ENCODE measurements at regions not wholly inside any gene's neighbourhood (a gene's known extent, or its start where the extent isn't known, plus 50 kb on each side); places are given as distances from the start of the nearest gene placed in this dataset.
"Not testable (repeated sequence)": the region's sequence is repeated elsewhere in the genome, so short reads cannot be mapped to it uniquely, and the experiment has no call there.

GRCh38 chr4:108466936-108467902 is 153.2 kb upstream of the RPL34 start:
- in situ Hi-C loops (cut with MboI; ENCODE audit: low sequenced_read_pairs): no loop called here

- in situ Hi-C loops (cut with MboI; ENCODE audit: low sequenced_read_pairs): no loop called here
Observed at GRCh38 chr4:108465886-108466500, 154.4 kb upstream of the RPL34 start.

- in situ Hi-C loops (cut with MboI; ENCODE audit: low sequenced_read_pairs): no loop called here
Observed at GRCh38 chr4:108458681-108459080, 161.7 kb upstream of the RPL34 start.

GRCh38 chr4:108454227-108454626 is 166.1 kb upstream of the RPL34 start:
- in situ Hi-C loops (cut with MboI; ENCODE audit: low sequenced_read_pairs): no loop called here

GRCh38 chr4:108453366-108453765 is 167.0 kb upstream of the RPL34 start:
- in situ Hi-C loops (cut with MboI; ENCODE audit: low sequenced_read_pairs): no loop called here

- in situ Hi-C loops (cut with MboI; ENCODE audit: low sequenced_read_pairs): no loop called here
Observed at GRCh38 chr4:108450236-108450898, 170.0 kb upstream of the RPL34 start.

- in situ Hi-C loops (cut with MboI; ENCODE audit: low sequenced_read_pairs): no loop called here
Observed at GRCh38 chr4:108449129-108449528, 171.2 kb upstream of the RPL34 start.

GRCh38 chr4:108446556-108446955 is 173.8 kb upstream of the RPL34 start:
- in situ Hi-C loops (cut with MboI; ENCODE audit: low sequenced_read_pairs): no loop called here

- in situ Hi-C loops (cut with MboI; ENCODE audit: low sequenced_read_pairs): no loop called here
Observed at GRCh38 chr4:108445716-108446115, 174.7 kb upstream of the RPL34 start.

GRCh38 chr4:108443585-108443984 is 176.8 kb upstream of the RPL34 start:
- in situ Hi-C loops (cut with MboI; ENCODE audit: low sequenced_read_pairs): no loop called here

GRCh38 chr4:108433832-108434231 is 186.5 kb upstream of the RPL34 start:
- in situ Hi-C loops (cut with MboI; ENCODE audit: low sequenced_read_pairs): no loop called here

- in situ Hi-C loops (cut with MboI; ENCODE audit: low sequenced_read_pairs): not testable (repeated sequence)
Observed at GRCh38 chr4:108433394-108433793, 187.0 kb upstream of the RPL34 start.

- in situ Hi-C loops (cut with MboI; ENCODE audit: low sequenced_read_pairs): no loop called here
Observed at GRCh38 chr4:108432418-108432817, 188.0 kb upstream of the RPL34 start.

GRCh38 chr4:108431986-108432385 is 188.4 kb upstream of the RPL34 start:
- in situ Hi-C loops (cut with MboI; ENCODE audit: low sequenced_read_pairs): no loop called here

GRCh38 chr4:108430921-108431320 is 189.5 kb upstream of the RPL34 start:
- in situ Hi-C loops (cut with MboI; ENCODE audit: low sequenced_read_pairs): no loop called here

- in situ Hi-C loops (cut with MboI; ENCODE audit: low sequenced_read_pairs): no loop called here
Observed at GRCh38 chr4:108429662-108430061, 190.7 kb upstream of the RPL34 start.

GRCh38 chr4:108428923-108429322 is 191.5 kb upstream of the RPL34 start:
- in situ Hi-C loops (cut with MboI; ENCODE audit: low sequenced_read_pairs): no loop called here

- in situ Hi-C loops (cut with MboI; ENCODE audit: low sequenced_read_pairs): no loop called here
Observed at GRCh38 chr4:108427946-108428485, 192.4 kb upstream of the RPL34 start.

- in situ Hi-C loops (cut with MboI; ENCODE audit: low sequenced_read_pairs): no loop called here
Observed at GRCh38 chr4:108426493-108426892, 193.9 kb upstream of the RPL34 start.

GRCh38 chr4:108425988-108426387 is 194.4 kb upstream of the RPL34 start:
- in situ Hi-C loops (cut with MboI; ENCODE audit: low sequenced_read_pairs): no loop called here

- in situ Hi-C loops (cut with MboI; ENCODE audit: low sequenced_read_pairs): no loop called here
Observed at GRCh38 chr4:108417923-108418322, 202.5 kb upstream of the RPL34 start.
